HepG2 (cell line): ENCODE measurements at regions not wholly inside any gene's neighbourhood (a gene's known extent, or its start where the extent isn't known, plus 50 kb on each side); places are given as distances from the start of the nearest gene placed in this dataset.

Experiments
- ATAC-seq: fragments of 200-7000 bp; cut with Tn5 transposase; 3 replicates; pipeline ENCODE4 v1.9.1; 2020; ENCODE audit warnings: mild to moderate bottlenecking, moderate library complexity
- BruUV-seq: library from RNA; stranded (reverse); fragments of 400-500 nt; replicated peaks from 2 replicates; lab custom pipeline; 2021; lab: Mats Ljungman, UMichigan
- CTCF ChIA-PET: fragments of 300-600 bp; formaldehyde crosslinking; extraction: SDS; loops from one replicate; lab custom pipeline; 2021; ENCODE audit warnings: low total read pairs, inconsistent platforms, low intra/inter-chr PET ratio; lab: Yijun Ruan, JAX
- POLR2A ChIA-PET: fragments of 350-600 bp; sonication (Branson Sonifier 250); formaldehyde crosslinking; loops from one replicate; lab custom pipeline; 2020; ENCODE audit warnings: antibody characterized with exemption, inconsistent platforms; lab: Yijun Ruan, JAX
- DNase-seq: peaks from one replicate; pipeline ENCODE4 v3.0.0-alpha.2; 2015; ENCODE audit warnings: low spot score
- FAIRE-seq: peaks from 3 replicates; lab custom pipeline; 2011; peaks lifted over from hg19 to GRCh38; lab: Jason Lieb, UNC
- H2AFZ ChIP-seq: one replicate; pipeline ENCODE4 v1.6.1; 2011; ENCODE audit warnings: low read length, inconsistent platforms
- H3K27ac ChIP-seq: fragments of 300-600 bp; 3 replicates; pipeline ENCODE4 v1.8.0; 2011; ENCODE audit warnings: mixed run types, mild to moderate bottlenecking, mixed read lengths, low read length, inconsistent platforms; ENCODE audit not compliant: insufficient read depth; ENCODE audit errors: extremely low read length
- H3K27me3 ChIP-seq, 2 experiments: fragments of 200-600 bp in 1 of 2; 2 replicates in 1 of 2; 3 replicates in 1 of 2; pipeline versions ENCODE4 v1.6.0 to v1.8.0; 2011; ENCODE audit warnings: low read length in 2 of 2, mild to moderate bottlenecking in 2 of 2, moderate library complexity in 2 of 2, inconsistent platforms in 1 of 2; ENCODE audit not compliant: insufficient read depth in 2 of 2, control insufficient read depth in 1 of 2
- H3K36me3 ChIP-seq, 2 experiments: fragments of 200-600 bp in 1 of 2; replicated peaks in 1 of 2; 2 replicates in 1 of 2; 3 replicates in 1 of 2; pipeline versions ENCODE4 v1.5.1 to v1.8.0; 2011; ENCODE audit warnings: low read length in 2 of 2, inconsistent platforms in 1 of 2; ENCODE audit not compliant: insufficient read depth in 2 of 2, control insufficient read depth in 1 of 2
- H3K4me1 ChIP-seq: 2 replicates; pipeline ENCODE4 v1.5.1; 2012; ENCODE audit warnings: low read length, inconsistent platforms; ENCODE audit not compliant: insufficient read depth
- H3K4me2 ChIP-seq: 2 replicates; pipeline ENCODE4 v1.6.0; 2011; ENCODE audit warnings: low read depth, low read length, inconsistent platforms
- H3K4me3 ChIP-seq, 3 experiments: fragments of 200-600 bp in 1 of 3; sonication (generic), shearing (Covaris generic) in 1 of 3; replicated peaks in 1 of 3; 2 replicates each; pipeline ENCODE4 v1.5.1; 2011 to 2016; ENCODE audit warnings: low read length in 3 of 3, inconsistent platforms in 2 of 3, low read depth in 2 of 3, mild to moderate bottlenecking in 2 of 3, control low read depth in 1 of 3, mixed read lengths in 1 of 3; ENCODE audit not compliant: insufficient read depth in 1 of 3
- H3K79me2 ChIP-seq: one replicate; pipeline ENCODE4 v1.6.1; 2011; ENCODE audit warnings: low read length, inconsistent platforms; ENCODE audit not compliant: insufficient read depth
- H3K9ac ChIP-seq: 2 replicates; pipeline ENCODE4 v1.6.0; 2011; ENCODE audit warnings: mild to moderate bottlenecking, low read depth, low read length, inconsistent platforms; ENCODE audit not compliant: insufficient read depth
- H3K9me3 ChIP-seq: 2 replicates; pipeline ENCODE4 v1.5.1; 2012; ENCODE audit warnings: mild to moderate bottlenecking, low read length
- H4K20me1 ChIP-seq: 2 replicates; pipeline ENCODE4 v1.6.0; 2011; ENCODE audit warnings: inconsistent platforms, mild to moderate bottlenecking, low read length, moderate library complexity; ENCODE audit not compliant: insufficient read depth
- RORA ChIP-seq: sonication (generic); formaldehyde crosslinking; IDR thresholded peaks from 2 replicates; pipeline ENCODE4 v1.5.0; 2020; ENCODE audit warnings: mild to moderate bottlenecking, missing genetic modification reagents, moderate library complexity
- TEAD2 ChIP-seq: sonication (generic); formaldehyde crosslinking; IDR thresholded peaks from 2 replicates; pipeline ENCODE4 v1.9.0; 2021; ENCODE audit warnings: missing genetic modification reagents
- ZNF20 ChIP-seq: sonication (generic); formaldehyde crosslinking; IDR thresholded peaks from 2 replicates; pipeline ENCODE4 v1.4.0; 2020; ENCODE audit warnings: mild to moderate bottlenecking, moderate library complexity, missing genetic modification reagents
- ZNF354B ChIP-seq: sonication (generic); formaldehyde crosslinking; IDR thresholded peaks from 2 replicates; pipeline ENCODE4 v1.8.0; 2022; ENCODE audit warnings: mild to moderate bottlenecking, missing genetic modification reagents
- WGBS: methylation state at CpG from one replicate; pipeline ENCODE4 v1.1.6; 2017; ENCODE audit warnings: low lambda C conversion rate; 5-methylcytosine and 5-hydroxymethylcytosine counted together
- in situ Hi-C: cut with HindIII; loops from 2 replicates; pipeline ENCODE4 v1.10.0; 2017; ENCODE audit warnings: low pct_unique_long_range_greater_than_20kb; ENCODE audit not compliant: extremely low pct_ligation_motif_present
- intact Hi-C: fragments of 100-400 bp; cut with micrococcal nuclease; formaldehyde crosslinking; loops from one replicate; pipeline ENCODE4 v1.10.0; 2022; ENCODE audit not compliant: unreplicated experiment
- TF ChIP-seq, protein P1 (sequence below): sonication (generic); formaldehyde crosslinking; IDR thresholded peaks from 2 replicates; pipeline ENCODE4 v1.8.0; 2022; ENCODE audit warnings: missing genetic modification reagents, mild to moderate bottlenecking, borderline replicate concordance
- TF ChIP-seq, protein P2 (sequence below): sonication (generic); formaldehyde crosslinking; IDR thresholded peaks from 2 replicates; pipeline ENCODE4 v1.8.0; 2023; ENCODE audit warnings: mild to moderate bottlenecking, missing genetic modification reagents
- TF ChIP-seq, protein P3 (sequence below): sonication (generic); formaldehyde crosslinking; IDR thresholded peaks from 2 replicates; pipeline ENCODE4 v1.4.0; 2020; ENCODE audit warnings: missing genetic modification reagents
- TF ChIP-seq, protein P4 (sequence below): sonication (generic); formaldehyde crosslinking; IDR thresholded peaks from 2 replicates; pipeline ENCODE4 v1.5.1; 2020; ENCODE audit warnings: missing genetic modification reagents, mild to moderate bottlenecking, borderline replicate concordance
- TF ChIP-seq, protein P5 (sequence below): sonication (generic); formaldehyde crosslinking; IDR thresholded peaks from 2 replicates; pipeline ENCODE4 v1.8.1; 2023; ENCODE audit warnings: mild to moderate bottlenecking, missing genetic modification reagents
- TF ChIP-seq, protein P6 (sequence below): sonication (generic); formaldehyde crosslinking; IDR thresholded peaks from 2 replicates; pipeline ENCODE4 v1.9.0; 2021; ENCODE audit warnings: missing genetic modification reagents, mild to moderate bottlenecking, borderline replicate concordance

DNA sequence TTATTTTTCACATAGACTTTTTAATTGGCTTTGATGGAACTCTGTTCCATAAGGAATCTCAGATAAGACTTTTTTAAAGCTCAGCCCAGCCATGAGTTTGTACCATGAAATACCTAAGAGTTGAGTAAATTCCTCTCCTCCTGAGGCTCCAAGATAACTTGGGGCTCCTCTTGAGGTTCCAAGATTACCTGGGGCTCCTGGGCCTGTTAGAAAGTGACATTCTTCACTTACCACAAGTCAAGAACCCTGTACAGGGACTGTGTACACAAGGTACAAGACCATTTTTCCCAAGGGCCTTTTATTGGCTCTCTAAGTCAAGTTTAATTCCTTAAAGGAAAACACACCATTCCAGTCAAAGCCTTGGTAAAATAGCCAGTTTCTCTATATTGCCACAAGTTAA lies 111.3 kb upstream of the PRR20G start (continued):
- no peak for TF ChIP-seq TEAD2 (CRISPR knock-in tag)
- TF ChIP-seq, protein P1, sequence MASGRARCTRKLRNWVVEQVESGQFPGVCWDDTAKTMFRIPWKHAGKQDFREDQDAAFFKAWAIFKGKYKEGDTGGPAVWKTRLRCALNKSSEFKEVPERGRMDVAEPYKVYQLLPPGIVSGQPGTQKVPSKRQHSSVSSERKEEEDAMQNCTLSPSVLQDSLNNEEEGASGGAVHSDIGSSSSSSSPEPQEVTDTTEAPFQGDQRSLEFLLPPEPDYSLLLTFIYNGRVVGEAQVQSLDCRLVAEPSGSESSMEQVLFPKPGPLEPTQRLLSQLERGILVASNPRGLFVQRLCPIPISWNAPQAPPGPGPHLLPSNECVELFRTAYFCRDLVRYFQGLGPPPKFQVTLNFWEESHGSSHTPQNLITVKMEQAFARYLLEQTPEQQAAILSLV = no peak
- TF ChIP-seq, protein P2, sequence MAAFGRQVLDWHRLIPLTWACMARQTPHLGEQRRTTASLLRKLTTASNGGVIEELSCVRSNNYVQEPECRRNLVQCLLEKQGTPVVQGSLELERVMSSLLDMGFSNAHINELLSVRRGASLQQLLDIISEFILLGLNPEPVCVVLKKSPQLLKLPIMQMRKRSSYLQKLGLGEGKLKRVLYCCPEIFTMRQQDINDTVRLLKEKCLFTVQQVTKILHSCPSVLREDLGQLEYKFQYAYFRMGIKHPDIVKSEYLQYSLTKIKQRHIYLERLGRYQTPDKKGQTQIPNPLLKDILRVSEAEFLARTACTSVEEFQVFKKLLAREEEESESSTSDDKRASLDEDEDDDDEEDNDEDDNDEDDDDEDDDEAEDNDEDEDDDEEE (CRISPR knock-in tag) = no peak
- no peak for TF ChIP-seq ZNF20 (CRISPR knock-in tag)
- TF ChIP-seq, protein P3, sequence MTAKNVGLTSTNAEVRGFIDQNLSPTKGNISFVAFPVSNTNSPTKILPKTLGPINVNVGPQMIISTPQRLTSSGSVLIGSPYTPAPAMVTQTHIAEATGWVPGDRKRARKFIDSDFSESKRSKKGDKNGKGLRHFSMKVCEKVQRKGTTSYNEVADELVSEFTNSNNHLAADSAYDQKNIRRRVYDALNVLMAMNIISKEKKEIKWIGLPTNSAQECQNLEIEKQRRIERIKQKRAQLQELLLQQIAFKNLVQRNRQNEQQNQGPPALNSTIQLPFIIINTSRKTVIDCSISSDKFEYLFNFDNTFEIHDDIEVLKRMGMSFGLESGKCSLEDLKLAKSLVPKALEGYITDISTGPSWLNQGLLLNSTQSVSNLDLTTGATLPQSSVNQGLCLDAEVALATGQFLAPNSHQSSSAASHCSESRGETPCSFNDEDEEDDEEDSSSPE (CRISPR knock-in tag) = no peak
- TF ChIP-seq ZNF354B = no peak

DNA sequence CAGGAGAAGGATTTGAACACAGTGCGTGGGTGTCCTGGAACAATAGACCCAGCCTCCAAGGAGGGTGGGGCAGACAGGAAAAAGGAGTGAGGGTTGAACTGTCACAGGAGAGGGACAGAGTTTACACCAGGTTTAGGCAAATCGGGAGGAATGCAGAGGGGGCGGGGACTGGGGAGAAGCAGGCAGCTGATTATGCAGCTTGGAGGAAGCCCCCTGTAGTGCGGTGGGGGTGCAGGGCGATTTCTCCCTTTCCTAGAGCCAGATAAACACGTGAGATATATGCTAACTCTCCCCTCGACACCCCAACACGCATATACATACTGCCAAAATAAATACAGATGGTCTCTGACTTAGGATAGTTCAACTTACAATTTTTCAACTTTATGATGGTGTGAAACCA lies 108.6 kb upstream of the PRR20G start:
- CTCF ChIA-PET = no interaction called here
- Histone ChIP-seq H4K20me1 (no peaks in the 10 kb centered on the region), H3K9me3 (no peaks in the 10 kb centered on the region), H3K9ac (no peak overlapping the region), H3K4me2 (no peak overlapping the region), H3K79me2 (no peaks in the 10 kb centered on the region), H3K27me3 (peaks cover 0 to 18% of the 10 kb centered on the region in 2 experiments; a peak in 2 of 5 replicates), H3K4me1 (no peaks in the 10 kb centered on the region), H3K4me3 (no peak overlapping the region), H2AFZ (no peak overlapping the region), H3K27ac (no peak overlapping the region), H3K36me3 (no peaks in the 10 kb centered on the region)
- POLR2A ChIA-PET = no interaction called here
- intact Hi-C loops (no loop called here), in situ Hi-C loops (no loop called here)
- BruUV-seq = no TSS peak
- DNase-seq (no peak), ATAC-seq (no peak), FAIRE-seq (no peak)
- WGBS = 17% methylated on average over 5 of the region's 8 CpGs
- TF ChIP-seq, protein P4, sequence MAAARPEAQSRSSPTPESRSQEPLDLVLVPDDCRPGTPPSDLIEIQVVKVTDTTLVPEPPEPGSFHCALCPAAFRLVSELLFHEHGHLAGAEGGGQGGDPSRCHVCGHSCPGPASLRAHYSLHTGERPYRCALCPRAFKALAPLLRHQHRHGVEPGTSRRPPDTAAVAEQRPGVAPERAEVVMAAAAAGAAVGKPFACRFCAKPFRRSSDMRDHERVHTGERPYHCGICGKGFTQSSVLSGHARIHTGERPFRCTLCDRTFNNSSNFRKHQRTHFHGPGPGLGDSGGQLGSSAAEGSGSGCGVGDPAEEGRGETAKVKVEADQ (CRISPR knock-in tag) = no peak
- no peak for TF ChIP-seq RORA (CRISPR knock-in tag)
- TF ChIP-seq, protein P5, sequence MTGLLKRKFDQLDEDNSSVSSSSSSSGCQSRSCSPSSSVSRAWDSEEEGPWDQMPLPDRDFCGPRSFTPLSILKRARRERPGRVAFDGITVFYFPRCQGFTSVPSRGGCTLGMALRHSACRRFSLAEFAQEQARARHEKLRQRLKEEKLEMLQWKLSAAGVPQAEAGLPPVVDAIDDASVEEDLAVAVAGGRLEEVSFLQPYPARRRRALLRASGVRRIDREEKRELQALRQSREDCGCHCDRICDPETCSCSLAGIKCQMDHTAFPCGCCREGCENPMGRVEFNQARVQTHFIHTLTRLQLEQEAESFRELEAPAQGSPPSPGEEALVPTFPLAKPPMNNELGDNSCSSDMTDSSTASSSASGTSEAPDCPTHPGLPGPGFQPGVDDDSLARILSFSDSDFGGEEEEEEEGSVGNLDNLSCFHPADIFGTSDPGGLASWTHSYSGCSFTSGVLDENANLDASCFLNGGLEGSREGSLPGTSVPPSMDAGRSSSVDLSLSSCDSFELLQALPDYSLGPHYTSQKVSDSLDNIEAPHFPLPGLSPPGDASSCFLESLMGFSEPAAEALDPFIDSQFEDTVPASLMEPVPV = no peak
- TF ChIP-seq, protein P6, sequence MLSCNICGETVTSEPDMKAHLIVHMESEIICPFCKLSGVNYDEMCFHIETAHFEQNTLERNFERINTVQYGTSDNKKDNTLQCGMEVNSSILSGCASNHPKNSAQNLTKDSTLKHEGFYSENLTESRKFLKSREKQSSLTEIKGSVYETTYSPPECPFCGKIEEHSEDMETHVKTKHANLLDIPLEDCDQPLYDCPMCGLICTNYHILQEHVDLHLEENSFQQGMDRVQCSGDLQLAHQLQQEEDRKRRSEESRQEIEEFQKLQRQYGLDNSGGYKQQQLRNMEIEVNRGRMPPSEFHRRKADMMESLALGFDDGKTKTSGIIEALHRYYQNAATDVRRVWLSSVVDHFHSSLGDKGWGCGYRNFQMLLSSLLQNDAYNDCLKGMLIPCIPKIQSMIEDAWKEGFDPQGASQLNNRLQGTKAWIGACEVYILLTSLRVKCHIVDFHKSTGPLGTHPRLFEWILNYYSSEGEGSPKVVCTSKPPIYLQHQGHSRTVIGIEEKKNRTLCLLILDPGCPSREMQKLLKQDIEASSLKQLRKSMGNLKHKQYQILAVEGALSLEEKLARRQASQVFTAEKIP (CRISPR knock-in tag) = no peak
